Lung (tissue), 11 donors: ENCODE measurements at regions not wholly inside any gene's neighbourhood (a gene's known extent, or its start where the extent isn't known, plus 50 kb on each side); places are given as distances from the start of the nearest gene placed in this dataset.

Source experiments
- ATAC-seq: fragments of 200-7000 bp; cut with Tn5 transposase; one replicate; pipeline ENCODE4 v1.9.1; 2020; ENCODE audit warnings: moderate number of reproducible peaks; ENCODE audit not compliant: insufficient read depth, low FRiP score
- DNase-seq, 3 donors: peaks; one replicate each; pipeline ENCODE4 v3.0.0-alpha.2; 2013 to 2017
- H3K27ac ChIP-seq, 2 donors: one replicate each; pipeline ENCODE4 v1.5.1; 2013; ENCODE audit warnings: mild to moderate bottlenecking in 2 of 2, moderate library complexity in 2 of 2, control low read depth in 1 of 2, inconsistent platforms in 1 of 2, low read depth in 1 of 2, low read length in 1 of 2
- H3K27me3 ChIP-seq, 3 donors: one replicate each; pipeline ENCODE4 v1.5.1; 2013; ENCODE audit warnings: low read length in 2 of 3; ENCODE audit not compliant: control insufficient read depth in 3 of 3, insufficient read depth in 3 of 3
- H3K36me3 ChIP-seq, 4 donors: one replicate each; pipeline ENCODE4 v1.5.1; 2013; ENCODE audit warnings: low read length in 4 of 4, mild to moderate bottlenecking in 1 of 4, moderate library complexity in 1 of 4; ENCODE audit not compliant: control insufficient read depth in 4 of 4, insufficient read depth in 4 of 4
- H3K4me1 ChIP-seq, 5 donors: one replicate each; pipeline ENCODE4 v1.5.1; 2013; ENCODE audit warnings: low read length in 5 of 5, mild to moderate bottlenecking in 2 of 5, moderate library complexity in 1 of 5; ENCODE audit not compliant: control insufficient read depth in 5 of 5, insufficient read depth in 5 of 5
- H3K4me3 ChIP-seq: one replicate; pipeline ENCODE4 v1.5.1; 2013; ENCODE audit warnings: mild to moderate bottlenecking, control low read depth, moderate library complexity
- H3K9ac ChIP-seq, 2 donors: one replicate each; pipeline ENCODE4 v1.5.1; 2013; ENCODE audit warnings: low read length in 2 of 2, control low read depth in 1 of 2; ENCODE audit not compliant: insufficient read depth in 1 of 2
- H3K9me3 ChIP-seq, 4 donors: one replicate each; pipeline ENCODE4 v1.5.1; 2013; ENCODE audit warnings: low read length in 3 of 4, mild to moderate bottlenecking in 1 of 4, moderate library complexity in 1 of 4; ENCODE audit not compliant: control insufficient read depth in 4 of 4, insufficient read depth in 3 of 4
- CTCF ChIP-seq: IDR thresholded peaks from 2 replicates; pipeline ENCODE4 v1.5.1; 2012; ENCODE audit warnings: mild to moderate bottlenecking; ENCODE audit errors: control extremely low read depth, extremely low read depth
- WGBS, 2 donors: extraction: QIAGEN DNeasy Blood & Tissue Kit; methylation state at CpG; one replicate each; pipeline ENCODE4 v1.1.7; 2013; 5-methylcytosine and 5-hydroxymethylcytosine counted together
- donor health status: control.
- donor health status: control.
- donor health status: Bipolar disorder and iron deficiency.
- donor health status: healthy.
- donor health status: DM: yes; HTN: yes; CAD: no.

GRCh38 chr7:13777242-13777641, 212.2 kb downstream of the ETV1 start:
- Histone ChIP-seq H3K27ac (no peak overlapping the region), H3K27me3 (no peaks in the 10 kb centered on the region), H3K36me3 (no peaks in the 10 kb centered on the region), H3K9ac (no peak overlapping the region), H3K4me3 (no peak overlapping the region), H3K4me1 (peaks cover 0 to 2% (median 0%) of the 10 kb centered on the region in 5 donors), H3K9me3 (no peaks in the 10 kb centered on the region)
- 89 to 92% methylated on average over 3 of the region's 3 CpGs for WGBS, 2 donors
- DNase-seq = no peak
- TF ChIP-seq CTCF = no peak
- no peak for ATAC-seq

GRCh38 chr7:13778967-13779366, 210.5 kb downstream of the ETV1 start:
- no peak for TF ChIP-seq CTCF
- H3K27me3 ChIP-seq = no peaks in the 10 kb centered on the region
- ATAC-seq = peak; percentile 84
- peaks cover 0 to 2% (median 0%) of the 10 kb centered on the region in 5 donors for H3K4me1 ChIP-seq
- 59 to 76% methylated on average over 2 of the region's 2 CpGs for WGBS, 2 donors
- H3K9me3 ChIP-seq = no peaks in the 10 kb centered on the region
- no peak overlapping the region for H3K27ac ChIP-seq
- no peak overlapping the region for H3K4me3 ChIP-seq
- H3K36me3 ChIP-seq = no peaks in the 10 kb centered on the region
- H3K9ac ChIP-seq = no peak overlapping the region
- peak in 1 of 3 donors; percentile 49 for DNase-seq

GRCh38 chr7:13790611-13791010, 198.9 kb downstream of the ETV1 start:
- TF ChIP-seq CTCF = no peak
- Histone ChIP-seq H3K27ac (no peak overlapping the region), H3K36me3 (no peaks in the 10 kb centered on the region), H3K27me3 (no peaks in the 10 kb centered on the region), H3K9ac (no peak overlapping the region), H3K4me1 (no peaks in the 10 kb centered on the region), H3K9me3 (no peaks in the 10 kb centered on the region), H3K4me3 (no peak overlapping the region)
- 89 to 90% methylated on average over 5 of the region's 5 CpGs for WGBS, 2 donors
- no peak for DNase-seq
- no peak for ATAC-seq

- Histone ChIP-seq H3K9ac (no peak overlapping the region), H3K27ac (no peak overlapping the region), H3K27me3 (no peaks in the 10 kb centered on the region), H3K4me1 (no peaks in the 10 kb centered on the region), H3K36me3 (no peaks in the 10 kb centered on the region), H3K4me3 (no peak overlapping the region), H3K9me3 (no peaks in the 10 kb centered on the region)
- WGBS, 2 donors = 81 to 87% methylated on average over 6 of the region's 6 CpGs
- DNase-seq (no peak), ATAC-seq (no peak)
- no peak for TF ChIP-seq CTCF
These were observed 197.3 kb downstream of the ETV1 start for GRCh38 chr7:13792208-13792607.
